GM23248 (cell line): ENCODE measurements at regions not wholly inside any gene's neighbourhood (a gene's known extent, or its start where the extent isn't known, plus 50 kb on each side); places are given as distances from the start of the nearest gene placed in this dataset.

ENCODE experiments used
- DNase-seq: peaks from one replicate; pipeline ENCODE4 v3.0.0-alpha.2; 2015
- H2AFZ ChIP-seq: fragments of 200-600 bp; sonication (generic); 2 replicates; pipeline ENCODE4 v1.6.1; 2016; ENCODE audit warnings: antibody characterized with exemption
- H3F3A ChIP-seq: fragments of 200-600 bp; sonication (generic); 2 replicates; pipeline ENCODE4 v1.6.1; 2016; ENCODE audit warnings: mild to moderate bottlenecking, antibody characterized with exemption, mixed run types; ENCODE audit not compliant: insufficient read depth
- H3K27ac ChIP-seq: fragments of 200-600 bp; sonication (generic); 2 replicates; pipeline ENCODE4 v1.5.1; 2016; ENCODE audit warnings: mild to moderate bottlenecking
- H3K27me3 ChIP-seq: fragments of 200-600 bp; sonication (generic); replicated peaks from 2 replicates; pipeline ENCODE4 v1.6.1; 2016; ENCODE audit warnings: mild to moderate bottlenecking; ENCODE audit not compliant: insufficient read depth
- H3K36me3 ChIP-seq: fragments of 200-600 bp; sonication (generic); 2 replicates; pipeline ENCODE4 v1.6.1; 2016; ENCODE audit warnings: low read depth, mild to moderate bottlenecking
- H3K4me1 ChIP-seq: fragments of 200-600 bp; sonication (generic); 2 replicates; pipeline ENCODE4 v1.6.1; 2016; ENCODE audit warnings: mild to moderate bottlenecking; ENCODE audit not compliant: insufficient read depth
- H3K4me2 ChIP-seq: fragments of 200-600 bp; sonication (generic); one replicate; pipeline ENCODE4 v1.6.1; 2016; ENCODE audit warnings: mild to moderate bottlenecking; ENCODE audit not compliant: unreplicated experiment
- H3K4me3 ChIP-seq: fragments of 200-600 bp; sonication (generic); 2 replicates; pipeline ENCODE4 v1.5.1; 2016; ENCODE audit warnings: mild to moderate bottlenecking
- H3K79me2 ChIP-seq: fragments of 200-600 bp; sonication (generic); 2 replicates; pipeline ENCODE4 v1.6.1; 2016; ENCODE audit warnings: mild to moderate bottlenecking; ENCODE audit not compliant: insufficient read depth
- H3K9ac ChIP-seq: fragments of 200-600 bp; sonication (generic); 2 replicates; pipeline ENCODE4 v1.6.1; 2016; ENCODE audit warnings: mild to moderate bottlenecking
- H3K9me2 ChIP-seq: fragments of 200-600 bp; sonication (generic); 2 replicates; pipeline ENCODE4 v1.6.1; 2016; ENCODE audit warnings: mixed run types, mild to moderate bottlenecking, moderate library complexity; ENCODE audit not compliant: insufficient read depth
- H3K9me3 ChIP-seq: fragments of 200-600 bp; sonication (generic); one replicate; pipeline ENCODE4 v1.6.1; 2017; ENCODE audit warnings: low read depth
- H4K20me1 ChIP-seq: fragments of 200-600 bp; sonication (generic); 2 replicates; pipeline ENCODE4 v1.6.0; 2016; ENCODE audit not compliant: insufficient read depth
- EZH2 ChIP-seq: fragments of 200-600 bp; sonication (generic); IDR thresholded peaks from 2 replicates; pipeline ENCODE4 v1.6.1; 2018; ENCODE audit warnings: antibody characterized with exemption, mild to moderate bottlenecking; ENCODE audit not compliant: insufficient read depth, poor library complexity, severe bottlenecking
- EZH2phosphoT487 ChIP-seq: fragments of 200-600 bp; sonication (generic); IDR thresholded peaks from 2 replicates; pipeline ENCODE4 v1.6.1; 2018; ENCODE audit warnings: antibody characterized with exemption, moderate library complexity, mild to moderate bottlenecking, low read depth; ENCODE audit not compliant: insufficient read depth
- WGBS, 2 experiments: methylation state at CpG; one replicate each; pipeline ENCODE4 v1.1.6; 2015 to 2017; ENCODE audit warnings: low lambda C conversion rate in 2 of 2, low coverage in 1 of 2; ENCODE audit errors: missing lambda C conversion rate in 2 of 2; 5-methylcytosine and 5-hydroxymethylcytosine counted together
- in situ Hi-C: fragments of 300-500 bp; cut with MboI; formaldehyde crosslinking; loops from 2 replicates; pipeline ENCODE4 v1.15.0; 2020

DNA sequence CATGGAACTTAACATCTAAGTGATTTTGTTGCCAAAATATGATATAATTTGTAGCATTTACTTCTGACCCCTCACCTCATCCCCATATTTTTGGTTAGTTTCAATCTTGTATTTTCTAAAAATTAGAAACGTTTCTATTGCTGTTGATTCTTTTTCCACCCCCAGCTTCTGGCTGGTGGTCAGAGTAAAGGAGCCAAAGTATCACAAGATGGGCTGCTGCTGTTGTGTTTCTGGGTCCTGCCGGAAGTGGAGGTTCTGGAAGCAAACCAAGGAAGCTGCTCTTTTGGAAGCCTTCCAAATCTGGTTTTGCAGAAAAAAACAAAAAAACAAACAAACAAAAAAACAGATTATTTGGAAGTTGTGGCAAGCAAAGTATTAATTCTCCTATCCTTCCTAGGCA lies 221.1 kb upstream of the P2RY1 start:
- H3K4me3 ChIP-seq, result no peak overlapping the region
- no peak for DNase-seq
- H2AFZ ChIP-seq, result no peak overlapping the region
- 2 to 4% methylated on average over 2 of the region's 2 CpGs for WGBS, 2 experiments
- H3K9me3 ChIP-seq, result no peaks in the 10 kb centered on the region
- no peaks in the 10 kb centered on the region for H3K9me2 ChIP-seq
- TF ChIP-seq EZH2phosphoT487, result no peak
- TF ChIP-seq EZH2, result no peak
- no peaks in the 10 kb centered on the region for H3K4me1 ChIP-seq
- H4K20me1 ChIP-seq, result no peaks in the 10 kb centered on the region
- H3K27ac ChIP-seq, result no peak overlapping the region
- H3K79me2 ChIP-seq, result no peaks in the 10 kb centered on the region
- in situ Hi-C loops, result no loop called here
- H3K4me2 ChIP-seq, result no peak overlapping the region
- H3K9ac ChIP-seq, result no peak overlapping the region
- H3F3A ChIP-seq, result no peaks in the 10 kb centered on the region
- no peaks in the 10 kb centered on the region for H3K36me3 ChIP-seq
- H3K27me3 ChIP-seq, result no peaks in the 10 kb centered on the region

GRCh38 chr3:152615681-152616080 lies 219.2 kb upstream of the P2RY1 start:
- Histone ChIP-seq H3K4me1 (no peaks in the 10 kb centered on the region), H3K4me2 (no peak overlapping the region), H3K36me3 (no peaks in the 10 kb centered on the region), H3K9me2 (no peaks in the 10 kb centered on the region), H3K27me3 (no peaks in the 10 kb centered on the region), H3K4me3 (no peak overlapping the region), H3K79me2 (no peaks in the 10 kb centered on the region), H4K20me1 (no peaks in the 10 kb centered on the region), H3K9me3 (no peaks in the 10 kb centered on the region), H3K9ac (no peak overlapping the region), H3K27ac (no peak overlapping the region), H3F3A (no peaks in the 10 kb centered on the region), H2AFZ (no peak overlapping the region)
- in situ Hi-C loops, result no loop called here
- TF ChIP-seq EZH2 (no peak), EZH2phosphoT487 (no peak)
- WGBS, 2 experiments, result 70 to 71% methylated on average over 10 of the region's 10 CpGs
- peak; percentile 33 for DNase-seq

GRCh38 chr3:152617609-152618008 lies 217.3 kb upstream of the P2RY1 start:
- no peaks in the 10 kb centered on the region for H3K27me3 ChIP-seq
- H3K9ac ChIP-seq, result no peak overlapping the region
- H3K4me3 ChIP-seq, result no peak overlapping the region
- no peaks in the 10 kb centered on the region for H3F3A ChIP-seq
- no peaks in the 10 kb centered on the region for H3K4me1 ChIP-seq
- H3K9me3 ChIP-seq, result no peaks in the 10 kb centered on the region
- in situ Hi-C loops, result no loop called here
- H3K4me2 ChIP-seq, result no peak overlapping the region
- H3K79me2 ChIP-seq, result no peaks in the 10 kb centered on the region
- H3K9me2 ChIP-seq, result no peaks in the 10 kb centered on the region
- DNase-seq, result no peak
- TF ChIP-seq EZH2phosphoT487 (no peak), EZH2 (no peak)
- no peaks in the 10 kb centered on the region for H4K20me1 ChIP-seq
- H3K27ac ChIP-seq, result no peak overlapping the region
- no peaks in the 10 kb centered on the region for H3K36me3 ChIP-seq
- no peak overlapping the region for H2AFZ ChIP-seq

DNA sequence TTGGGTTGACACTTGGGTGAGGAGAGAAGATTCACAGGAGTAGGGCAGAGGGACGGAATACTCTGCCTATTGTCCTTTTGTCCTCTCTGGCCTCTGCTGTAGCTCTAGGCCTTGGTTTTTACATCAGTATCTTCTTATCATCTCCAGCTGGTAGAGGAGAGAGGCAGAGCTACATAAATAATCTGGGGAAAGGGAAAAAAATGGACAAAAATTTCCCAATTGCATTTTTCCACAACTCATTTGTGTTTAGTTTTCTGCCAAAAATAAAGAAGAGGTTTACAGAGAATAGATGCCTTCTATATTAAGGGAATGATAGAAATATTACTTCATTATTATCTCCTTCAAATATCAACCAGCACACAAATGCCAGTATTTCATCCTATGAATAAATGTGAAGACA lies 216.4 kb upstream of the P2RY1 start:
- no peak overlapping the region for H3K4me3 ChIP-seq
- H4K20me1 ChIP-seq, result no peaks in the 10 kb centered on the region
- no peaks in the 10 kb centered on the region for H3K4me1 ChIP-seq
- 71 to 82% methylated on average over 1 of the region's 1 CpG for WGBS, 2 experiments
- H3K9me3 ChIP-seq, result no peaks in the 10 kb centered on the region
- no peaks in the 10 kb centered on the region for H3K79me2 ChIP-seq
- no peak overlapping the region for H3K27ac ChIP-seq
- H3K9ac ChIP-seq, result no peak overlapping the region
- H3K4me2 ChIP-seq, result no peak overlapping the region
- H3K27me3 ChIP-seq, result no peaks in the 10 kb centered on the region
- no peaks in the 10 kb centered on the region for H3K36me3 ChIP-seq
- no peaks in the 10 kb centered on the region for H3F3A ChIP-seq
- DNase-seq, result no peak
- in situ Hi-C loops, result no loop called here
- no peak for TF ChIP-seq EZH2
- TF ChIP-seq EZH2phosphoT487, result no peak
- H3K9me2 ChIP-seq, result no peaks in the 10 kb centered on the region
- no peak overlapping the region for H2AFZ ChIP-seq

DNA sequence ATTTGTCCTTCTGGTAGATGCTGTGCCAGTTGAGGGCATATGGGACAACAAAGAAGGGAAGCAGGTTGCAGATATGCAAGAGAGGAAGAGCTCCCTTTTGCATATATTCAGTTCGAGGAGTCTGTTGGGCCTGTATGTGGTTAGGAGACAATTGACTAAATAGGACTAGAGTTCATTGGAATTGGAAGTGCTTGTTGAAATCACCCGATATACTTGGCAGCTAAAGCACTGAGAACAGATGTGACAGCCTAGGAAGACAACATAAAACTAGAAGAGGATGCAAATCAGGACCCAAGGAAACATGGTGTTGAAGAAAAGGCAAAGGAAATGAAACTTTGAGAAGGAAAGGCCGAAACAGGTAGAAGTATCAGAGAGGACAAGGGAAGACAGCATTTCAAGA lies 215.2 kb upstream of the P2RY1 start:
- Histone ChIP-seq H3K36me3 (no peaks in the 10 kb centered on the region), H3F3A (no peaks in the 10 kb centered on the region), H3K79me2 (no peaks in the 10 kb centered on the region), H2AFZ (no peak overlapping the region), H3K4me3 (no peak overlapping the region), H3K4me2 (no peak overlapping the region), H3K9ac (no peak overlapping the region), H3K9me3 (no peaks in the 10 kb centered on the region), H3K4me1 (no peaks in the 10 kb centered on the region), H4K20me1 (no peaks in the 10 kb centered on the region), H3K9me2 (no peaks in the 10 kb centered on the region), H3K27me3 (0 out of 2 replicates have a peak, but pooled peaks cover 5% of the 10 kb centered on the region), H3K27ac (no peak overlapping the region)
- in situ Hi-C loops, result no loop called here
- no peak for DNase-seq
- WGBS, 2 experiments, result 48 to 49% methylated on average over 3 of the region's 3 CpGs
- no peak for TF ChIP-seq EZH2phosphoT487
- TF ChIP-seq EZH2, result no peak
